ENCODE measurements at regions not wholly inside any gene's neighbourhood (a gene's known extent, or its start where the extent isn't known, plus 50 kb on each side); places are given as distances from the start of the nearest gene placed in this dataset.

DNA sequence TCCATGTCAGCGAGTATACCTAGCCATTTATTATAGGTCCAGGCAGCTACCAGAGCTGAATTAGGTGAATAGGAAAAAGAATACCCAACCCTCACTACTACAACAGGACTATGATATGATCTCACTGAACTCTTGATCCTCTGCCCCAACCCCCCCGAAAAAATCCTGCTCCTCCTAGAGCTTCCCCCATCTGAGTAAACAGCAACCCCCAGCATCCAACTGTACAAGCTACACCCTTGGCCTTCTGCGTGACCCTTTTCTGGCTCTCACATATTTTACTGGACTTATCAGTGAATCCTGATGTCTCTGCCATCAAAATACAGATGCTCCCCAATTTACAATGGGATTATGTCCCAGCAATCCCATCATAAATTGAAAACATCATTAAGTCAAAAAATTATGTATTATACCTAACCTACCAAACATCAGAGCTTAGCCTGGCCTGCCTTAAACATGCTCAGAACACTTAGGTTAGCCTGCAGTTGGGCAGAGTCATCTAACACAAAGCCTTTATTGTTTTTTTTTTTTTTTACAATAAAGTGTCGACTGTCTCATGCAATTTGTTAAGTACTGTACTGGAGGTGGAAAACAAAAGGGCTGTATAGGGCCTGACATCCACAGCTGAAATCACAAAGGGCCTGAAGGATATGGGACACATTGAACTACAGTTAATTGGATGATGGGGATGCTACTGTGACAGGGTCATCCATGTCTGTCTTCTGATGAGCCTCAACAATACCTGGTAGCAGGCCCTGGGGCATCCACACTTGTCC is 128.9 kb upstream of the ERCC6L2 start:
- no peaks in the 10 kb centered on the region for H3K9me3 ChIP-seq (replicated peaks)
- no peak for DNase-seq (ENCODE audit: low read depth in 1 of 2, low spot score in 2 of 2)
- no peak overlapping the region for H3K4me3 ChIP-seq
- peaks cover 13% of the 10 kb centered on the region for H3K4me1 ChIP-seq (replicated peaks)
- H3K27me3 ChIP-seq (replicated peaks) = no peaks in the 10 kb centered on the region
- no peak overlapping the region for H3K27ac ChIP-seq
- H3K36me3 ChIP-seq = no peaks in the 10 kb centered on the region

DNA sequence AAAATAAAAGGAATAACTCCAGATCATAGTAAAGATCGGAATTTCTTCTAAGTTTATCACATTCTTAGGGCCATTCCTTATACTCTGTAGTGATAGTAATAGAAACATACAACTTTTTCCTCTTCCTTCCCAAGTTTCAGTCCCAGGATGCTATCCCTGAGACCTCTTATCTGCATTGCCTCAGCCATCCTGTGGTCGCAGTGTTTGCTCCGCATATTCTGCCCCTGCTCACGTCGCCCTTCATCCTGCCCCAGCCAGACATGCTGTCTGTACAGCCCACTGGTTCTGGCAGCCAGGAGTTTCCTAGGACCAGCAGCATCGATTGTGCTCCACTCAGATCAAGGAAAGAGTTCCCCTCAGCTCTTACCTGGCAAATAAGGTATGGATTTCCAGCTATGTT is 132.7 kb upstream of the ERCC6L2 start:
- Histone ChIP-seq H3K9me3 (replicated peaks) (no peaks in the 10 kb centered on the region), H3K27me3 (replicated peaks) (no peaks in the 10 kb centered on the region), H3K36me3 (no peaks in the 10 kb centered on the region), H3K4me1 (replicated peaks) (peaks cover 33% of the 10 kb centered on the region), H3K4me3 (no peak overlapping the region), H3K27ac (no peak overlapping the region)
- no peak for DNase-seq (ENCODE audit: low read depth in 1 of 2, low spot score in 2 of 2)

DNA sequence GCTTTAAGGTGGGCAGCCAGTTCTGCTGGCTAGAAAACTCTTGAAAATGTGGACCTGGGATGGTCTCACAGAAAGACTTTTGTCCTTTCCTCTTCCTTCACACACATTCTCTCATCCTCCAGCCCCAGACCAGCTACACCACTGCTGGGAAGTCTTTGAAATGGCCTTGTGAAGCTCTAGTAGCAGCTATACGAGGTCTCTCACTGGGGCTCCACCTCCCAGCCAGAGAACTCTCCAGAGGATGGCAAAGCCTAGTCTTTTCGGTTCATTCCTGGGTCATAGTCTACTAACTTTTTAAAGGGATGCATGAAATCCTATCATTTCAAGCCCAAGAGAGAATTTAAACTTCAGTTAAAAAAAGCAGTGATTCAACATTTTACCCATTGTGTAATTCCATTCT is 133.9 kb upstream of the ERCC6L2 start:
- DNase-seq (ENCODE audit: low read depth in 1 of 2, low spot score in 2 of 2) = no peak
- Histone ChIP-seq H3K4me3 (no peak overlapping the region), H3K36me3 (no peaks in the 10 kb centered on the region), H3K4me1 (replicated peaks) (peaks cover 40% of the 10 kb centered on the region), H3K27ac (peak overlapping the region; percentile 85), H3K9me3 (replicated peaks) (no peaks in the 10 kb centered on the region), H3K27me3 (replicated peaks) (no peaks in the 10 kb centered on the region)

DNA sequence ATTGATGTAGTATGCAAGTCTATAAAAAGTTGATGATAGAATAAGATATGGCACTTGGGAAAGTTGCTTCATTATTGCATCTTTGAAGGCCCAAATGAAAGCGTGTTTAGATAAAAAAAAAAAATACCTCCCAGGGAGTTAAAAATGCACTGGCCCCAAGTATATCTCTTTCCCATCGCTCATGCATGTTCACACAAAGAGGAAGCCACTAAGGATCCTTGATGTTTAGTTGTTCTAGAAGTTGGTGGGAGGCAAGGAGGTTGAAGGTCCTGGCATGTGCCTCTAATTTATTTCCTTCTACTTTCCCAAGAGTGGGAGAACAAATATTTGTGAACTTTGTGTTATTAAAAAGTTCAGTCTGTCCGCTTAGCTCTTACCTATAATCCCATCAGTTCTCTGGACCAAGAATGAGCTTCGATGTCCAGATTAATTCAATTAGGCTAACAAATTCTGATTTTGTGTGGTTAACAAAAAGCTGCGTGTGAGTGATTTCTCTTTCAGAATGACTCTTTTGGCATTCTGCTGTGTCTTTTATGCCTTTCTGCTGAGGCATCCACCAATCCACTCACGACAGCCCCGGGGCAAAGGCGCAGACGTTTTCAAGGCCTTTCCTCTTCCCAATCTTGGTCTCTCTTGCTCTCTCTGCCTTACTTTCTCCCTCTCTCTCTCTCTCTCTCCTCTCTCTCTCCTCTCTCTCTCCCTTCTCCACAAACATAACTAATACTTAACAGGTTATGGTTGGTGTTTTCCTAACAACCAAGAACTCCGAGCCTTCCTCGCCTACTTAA is 135.1 kb upstream of the ERCC6L2 start:
- peak; percentile 60 to 89 for DNase-seq (ENCODE audit: low read depth in 1 of 2, low spot score in 2 of 2)
- no peaks in the 10 kb centered on the region for H3K9me3 ChIP-seq (replicated peaks)
- no peak overlapping the region for H3K4me3 ChIP-seq
- no peaks in the 10 kb centered on the region for H3K27me3 ChIP-seq (replicated peaks)
- H3K27ac ChIP-seq = peak overlapping the region; percentile 85
- H3K4me1 ChIP-seq (replicated peaks) = peaks cover 51% of the 10 kb centered on the region
- H3K36me3 ChIP-seq = no peaks in the 10 kb centered on the region

DNA sequence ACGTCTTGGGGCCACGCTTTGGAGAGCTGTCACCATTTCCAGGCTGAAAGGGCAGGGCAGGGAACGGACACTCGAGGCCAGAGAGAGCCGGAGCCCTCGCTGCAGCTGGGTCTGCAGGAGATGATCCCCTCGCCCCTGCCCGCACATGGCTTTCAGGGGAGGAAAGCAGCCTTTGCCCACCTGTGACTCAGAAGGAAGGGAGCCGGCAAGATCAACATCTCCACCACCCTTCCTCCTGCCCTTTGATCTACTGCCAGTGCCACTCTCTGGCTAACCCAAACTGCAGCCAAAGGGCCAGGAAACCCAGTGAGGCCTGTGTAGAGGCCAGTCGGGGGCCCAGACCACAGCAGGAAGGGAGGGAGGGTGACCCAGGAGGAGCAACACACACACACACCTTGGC is 137.1 kb upstream of the ERCC6L2 start:
- no peak for DNase-seq (ENCODE audit: low read depth in 1 of 2, low spot score in 2 of 2)
- Histone ChIP-seq H3K9me3 (replicated peaks) (no peaks in the 10 kb centered on the region), H3K27ac (no peak overlapping the region), H3K27me3 (replicated peaks) (no peaks in the 10 kb centered on the region), H3K4me3 (no peak overlapping the region), H3K4me1 (replicated peaks) (peaks cover 71% of the 10 kb centered on the region), H3K36me3 (no peaks in the 10 kb centered on the region)

DNA sequence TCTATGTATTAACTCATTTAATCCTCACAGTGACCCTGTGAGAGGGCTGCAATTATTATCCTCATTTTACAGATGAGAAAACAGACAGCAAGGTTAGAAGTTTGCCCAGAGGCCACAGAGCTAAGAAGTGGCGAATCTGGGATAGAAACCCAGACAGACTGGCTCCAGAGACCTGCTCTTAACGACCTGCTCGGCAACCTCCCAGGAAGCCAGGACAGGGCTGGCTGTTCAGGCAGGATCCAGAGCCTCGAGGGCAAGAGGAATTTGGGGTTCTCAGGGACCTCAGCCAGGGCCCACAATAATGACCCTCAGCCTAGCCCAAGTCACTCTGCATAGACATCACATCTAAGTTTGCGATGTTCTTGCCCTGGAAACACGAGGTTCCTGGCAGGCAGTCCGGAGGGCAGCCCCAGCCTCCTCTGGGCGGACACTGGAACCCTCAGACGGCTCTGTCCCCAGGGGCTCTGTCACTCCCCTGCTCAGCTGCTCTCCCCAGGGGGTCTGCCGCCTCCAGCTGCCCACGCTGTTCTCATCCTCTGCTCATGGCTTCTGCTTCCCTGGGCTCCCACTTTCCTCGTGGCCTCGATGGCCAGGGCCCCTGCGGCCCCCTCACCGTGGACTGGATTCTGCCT is 138.5 kb upstream of the ERCC6L2 start:
- Histone ChIP-seq H3K27ac (peak overlapping the region; percentile 5; the same call in 1 of the 2 replicates), H3K4me1 (replicated peaks) (peaks cover 81% of the 10 kb centered on the region), H3K4me3 (no peak overlapping the region), H3K27me3 (replicated peaks) (no peaks in the 10 kb centered on the region), H3K36me3 (no peaks in the 10 kb centered on the region), H3K9me3 (replicated peaks) (no peaks in the 10 kb centered on the region)
- peak in 1 of 2 experiments; percentile 49 for DNase-seq (ENCODE audit: low read depth in 1 of 2, low spot score in 2 of 2)

DNA sequence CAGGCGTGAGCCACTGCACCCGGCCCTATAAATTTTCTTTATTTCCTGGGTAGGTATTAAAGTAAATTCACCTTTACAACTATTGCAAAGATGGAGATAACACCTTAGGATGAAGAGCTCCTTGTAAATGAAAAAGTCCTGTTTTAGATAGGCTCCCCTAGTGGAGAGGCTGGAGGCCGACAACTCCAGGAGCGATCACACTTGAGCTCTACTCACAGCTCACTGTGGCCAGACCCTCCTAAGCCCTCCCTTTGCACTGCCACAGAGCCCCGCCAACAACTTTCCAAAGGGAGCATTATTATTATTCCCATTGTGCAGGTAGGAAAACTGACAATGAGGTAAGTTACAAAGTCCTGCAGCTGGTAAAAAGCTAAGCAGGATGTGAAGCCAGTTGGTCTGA is 139.1 kb upstream of the ERCC6L2 start:
- DNase-seq (ENCODE audit: low read depth in 1 of 2, low spot score in 2 of 2) = no peak
- Histone ChIP-seq H3K4me1 (replicated peaks) (peaks cover 79% of the 10 kb centered on the region), H3K36me3 (no peaks in the 10 kb centered on the region), H3K27me3 (replicated peaks) (no peaks in the 10 kb centered on the region), H3K27ac (peak overlapping the region; percentile 5; the same call in 1 of the 2 replicates), H3K9me3 (replicated peaks) (no peaks in the 10 kb centered on the region), H3K4me3 (no peak overlapping the region)

DNA sequence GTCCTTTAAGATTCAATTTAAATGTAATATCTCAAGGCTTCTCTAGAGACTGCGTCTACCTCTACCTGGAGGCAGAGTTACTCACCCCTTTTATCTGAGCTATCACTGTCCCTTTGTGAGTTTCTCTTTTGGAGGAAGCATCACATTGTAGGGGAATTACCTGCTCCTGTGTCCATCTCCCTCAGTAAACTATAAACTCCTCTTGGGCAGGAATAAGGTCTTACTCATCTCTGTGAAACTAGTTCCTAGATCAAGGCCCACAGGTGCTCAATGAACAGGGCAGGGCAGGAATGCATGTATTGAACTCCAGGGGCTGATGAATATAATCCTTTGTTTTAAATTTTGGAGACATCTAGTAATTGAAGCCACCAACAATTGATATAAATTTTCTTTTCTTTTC is 139.8 kb upstream of the ERCC6L2 start:
- Histone ChIP-seq H3K9me3 (replicated peaks) (no peaks in the 10 kb centered on the region), H3K36me3 (no peaks in the 10 kb centered on the region), H3K4me3 (no peak overlapping the region), H3K27me3 (replicated peaks) (no peaks in the 10 kb centered on the region), H3K27ac (no peak overlapping the region), H3K4me1 (replicated peaks) (peaks cover 73% of the 10 kb centered on the region)
- DNase-seq (ENCODE audit: low read depth in 1 of 2, low spot score in 2 of 2) = no peak

DNA sequence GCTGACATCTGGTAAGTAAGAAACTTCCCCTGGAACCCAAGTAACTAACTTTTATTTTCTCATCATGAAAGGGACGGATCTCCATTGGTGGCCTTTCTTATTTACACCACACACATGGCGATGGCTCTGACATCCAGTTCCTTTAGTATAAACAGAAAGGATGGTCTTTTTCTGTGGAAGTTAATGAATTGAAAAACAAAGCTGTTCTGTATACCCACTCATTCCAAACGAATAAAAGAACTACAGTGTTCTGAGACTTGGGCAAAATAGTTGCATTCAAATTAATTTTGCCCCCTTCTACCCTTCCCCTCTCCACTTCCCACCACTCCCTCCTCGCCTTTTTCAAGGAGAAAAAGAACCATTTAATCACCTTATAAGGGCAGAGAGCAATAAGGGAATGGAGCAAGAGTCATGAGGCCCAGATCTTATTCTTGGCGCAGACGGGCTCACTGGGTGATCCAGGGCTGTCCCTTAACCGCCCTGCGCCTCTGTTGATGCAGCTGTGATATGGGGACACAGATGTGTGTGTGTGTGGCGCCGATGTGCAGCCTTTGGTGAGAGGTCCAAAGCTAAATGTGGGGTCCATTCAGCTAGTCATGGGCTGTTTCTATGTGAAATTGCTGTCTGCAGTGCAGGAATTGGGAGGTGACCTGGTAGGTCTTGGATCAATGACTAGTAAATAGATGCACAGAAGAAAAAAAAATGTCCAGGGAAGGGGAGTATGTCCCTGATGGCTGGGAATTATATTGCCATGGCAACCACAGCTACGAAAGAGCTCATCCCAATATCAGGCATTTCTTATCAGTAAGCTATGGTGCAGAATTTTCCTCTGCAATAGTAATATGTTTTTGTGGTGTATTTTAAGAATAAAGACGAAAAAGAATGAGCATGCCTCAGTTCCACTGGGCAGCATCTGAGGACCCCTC is 141.5 kb upstream of the ERCC6L2 start:
- Histone ChIP-seq H3K4me3 (no peak overlapping the region), H3K36me3 (no peaks in the 10 kb centered on the region), H3K27ac (peak overlapping the region; percentile 60), H3K4me1 (replicated peaks) (peaks cover 57% of the 10 kb centered on the region), H3K27me3 (replicated peaks) (no peaks in the 10 kb centered on the region), H3K9me3 (replicated peaks) (no peaks in the 10 kb centered on the region)
- peak; percentile 74 to 91 for DNase-seq (ENCODE audit: low read depth in 1 of 2, low spot score in 2 of 2)

DNA sequence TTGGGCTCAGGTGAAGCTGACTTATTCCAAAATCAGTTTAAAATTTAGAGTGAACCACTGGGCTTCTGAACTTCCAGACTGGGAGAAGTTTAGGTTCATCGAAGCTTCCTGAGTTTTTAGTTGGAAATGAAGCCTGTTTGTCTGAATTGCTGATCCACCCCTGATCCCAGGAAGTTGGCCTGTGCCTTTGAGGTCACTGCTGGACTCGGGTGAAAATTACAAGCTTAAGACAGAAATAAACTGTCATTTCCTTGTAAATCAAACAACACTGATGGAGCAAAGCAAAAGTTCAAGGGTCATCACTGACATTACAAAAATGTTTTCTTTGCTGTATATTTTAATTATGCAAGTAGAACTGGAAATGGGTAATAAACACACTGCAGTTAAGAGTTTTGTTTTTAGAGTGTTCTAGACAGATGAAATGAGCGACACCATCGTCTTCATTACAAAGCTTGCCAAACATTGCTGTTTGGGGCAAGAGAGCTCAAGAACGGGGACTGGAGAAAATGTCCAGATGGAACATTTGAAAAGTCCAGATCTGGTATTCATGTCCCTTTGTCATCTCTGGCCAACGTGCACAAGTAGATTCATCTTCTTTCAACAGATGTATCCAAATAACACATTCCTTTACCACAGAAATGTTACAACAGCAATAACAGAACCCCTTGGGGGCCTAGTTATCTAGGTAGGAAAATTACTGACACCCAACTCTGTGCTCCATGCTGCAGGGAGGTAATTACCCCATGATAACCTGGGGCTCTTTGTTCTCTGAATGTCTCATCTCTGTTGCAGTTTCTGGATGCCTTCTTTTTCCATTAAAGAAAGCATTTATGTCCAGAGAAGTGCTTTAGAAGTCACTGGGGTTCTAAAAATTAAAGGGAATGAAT is 142.4 kb upstream of the ERCC6L2 start:
- peak in 1 of 2 experiments; percentile 34 for DNase-seq (ENCODE audit: low read depth in 1 of 2, low spot score in 2 of 2)
- H3K27ac ChIP-seq = peak overlapping the region; percentile 60
- no peaks in the 10 kb centered on the region for H3K36me3 ChIP-seq
- no peak overlapping the region for H3K4me3 ChIP-seq
- H3K4me1 ChIP-seq (replicated peaks) = peaks cover 57% of the 10 kb centered on the region
- H3K9me3 ChIP-seq (replicated peaks) = no peaks in the 10 kb centered on the region
- H3K27me3 ChIP-seq (replicated peaks) = no peaks in the 10 kb centered on the region

DNA sequence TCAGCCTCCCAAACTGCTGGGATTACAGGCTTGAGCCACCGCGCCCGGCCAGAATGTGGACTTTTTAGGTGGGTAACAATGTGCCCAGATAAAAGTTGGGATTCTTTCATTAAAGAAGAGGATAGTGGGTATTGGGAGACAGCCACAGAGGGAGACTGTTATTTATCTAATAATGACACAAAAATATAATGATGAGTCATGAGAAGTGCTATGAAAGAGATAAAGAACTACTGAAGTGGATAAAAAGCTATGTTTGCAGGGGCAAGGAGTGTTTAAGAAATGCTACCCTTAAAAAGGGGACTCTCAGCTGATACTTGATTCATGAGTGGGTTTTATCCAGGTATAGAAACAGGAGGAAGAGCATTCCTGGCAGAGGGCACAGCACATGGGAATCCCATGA is 143.6 kb upstream of the ERCC6L2 start:
- DNase-seq (ENCODE audit: low read depth in 1 of 2, low spot score in 2 of 2) = no peak
- Histone ChIP-seq H3K4me3 (no peak overlapping the region), H3K9me3 (replicated peaks) (no peaks in the 10 kb centered on the region), H3K27ac (peak overlapping the region; percentile 60), H3K36me3 (no peaks in the 10 kb centered on the region), H3K4me1 (replicated peaks) (peaks cover 52% of the 10 kb centered on the region), H3K27me3 (replicated peaks) (no peaks in the 10 kb centered on the region)

DNA sequence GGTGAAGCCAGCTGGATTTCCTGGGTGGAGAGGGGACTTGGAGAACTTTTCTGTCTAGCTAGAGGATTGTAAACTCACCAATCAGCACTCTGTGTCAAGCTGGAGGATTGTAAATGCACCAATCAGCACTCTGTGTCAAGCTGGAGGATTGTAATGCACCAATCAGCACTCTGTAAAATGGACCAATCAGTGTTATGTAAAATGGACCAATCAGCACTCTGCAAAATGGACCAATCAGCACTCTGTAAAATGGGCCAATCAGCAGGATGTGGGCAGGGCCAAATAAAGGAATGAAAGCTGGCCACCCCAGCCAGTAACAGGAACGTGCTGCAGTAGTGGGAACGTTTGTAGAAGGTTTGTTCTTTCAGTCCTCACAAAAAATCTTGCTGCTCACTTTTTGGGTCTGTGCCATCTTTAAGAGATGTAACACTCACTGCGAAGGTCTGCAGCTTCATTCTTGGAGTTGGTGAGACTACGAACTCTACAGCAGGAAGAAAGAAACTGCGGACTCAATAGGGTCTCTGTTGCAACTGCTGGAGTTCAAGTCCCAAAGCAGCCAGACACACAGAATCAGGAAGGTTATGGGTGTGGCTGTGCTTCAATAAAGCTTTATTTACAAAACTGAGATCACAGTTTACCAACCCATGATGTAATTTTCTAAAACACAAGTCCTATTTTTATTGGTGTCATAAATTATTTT is 145.7 kb upstream of the ERCC6L2 start:
- no peak for DNase-seq (ENCODE audit: low read depth in 1 of 2, low spot score in 2 of 2)
- H3K27ac ChIP-seq = no peak overlapping the region

More for the DNA sequence above, 145.7 kb upstream of the ERCC6L2 start:
- Histone ChIP-seq H3K4me1 (replicated peaks) (peaks cover 33% of the 10 kb centered on the region), H3K36me3 (no peaks in the 10 kb centered on the region), H3K4me3 (no peak overlapping the region), H3K9me3 (replicated peaks) (no peaks in the 10 kb centered on the region), H3K27me3 (replicated peaks) (no peaks in the 10 kb centered on the region)
